ENCODE measurements at regions not wholly inside any gene's neighbourhood (a gene's known extent, or its start where the extent isn't known, plus 50 kb on each side); places are given as distances from the start of the nearest gene placed in this dataset.

- no peak for TF ChIP-seq Cebpa-rat (IDR thresholded peaks at IDR 0.05)
- H3K27me3 ChIP-seq: no peaks in the 10 kb centered on the region
- no peaks in the 10 kb centered on the region for H4K20me1 ChIP-seq
- H3K4me1 ChIP-seq: no peaks in the 10 kb centered on the region
- no peak overlapping the region for H3K9ac ChIP-seq
- H3K4me2 ChIP-seq: no peak overlapping the region
- no peaks in the 10 kb centered on the region for H3K9me3 ChIP-seq
- no peaks in the 10 kb centered on the region for H3K36me3 ChIP-seq
- H3K4me3 ChIP-seq: no peak overlapping the region
- H3K27ac ChIP-seq: no peak overlapping the region
Observed at GRCh38 chr15:93852761-93853160, 378.6 kb upstream of the MCTP2 start.

GRCh38 chr15:93848490-93848889, 382.9 kb upstream of the MCTP2 start:
- H3K9me3 ChIP-seq: no peaks in the 10 kb centered on the region
- H3K9ac ChIP-seq: no peak overlapping the region
- no peak overlapping the region for H3K27ac ChIP-seq
- no peak overlapping the region for H3K4me3 ChIP-seq
- H4K20me1 ChIP-seq: no peaks in the 10 kb centered on the region
- H3K27me3 ChIP-seq: no peaks in the 10 kb centered on the region
- H3K4me1 ChIP-seq: no peaks in the 10 kb centered on the region
- no peaks in the 10 kb centered on the region for H3K36me3 ChIP-seq
- H3K4me2 ChIP-seq: no peak overlapping the region
- TF ChIP-seq Cebpa-rat (IDR thresholded peaks at IDR 0.05): no peak

- no peak overlapping the region for H3K9ac ChIP-seq
- no peaks in the 10 kb centered on the region for H3K27me3 ChIP-seq
- H3K36me3 ChIP-seq: no peaks in the 10 kb centered on the region
- no peak overlapping the region for H3K4me2 ChIP-seq
- no peak overlapping the region for H3K27ac ChIP-seq
- no peaks in the 10 kb centered on the region for H3K9me3 ChIP-seq
- no peaks in the 10 kb centered on the region for H3K4me1 ChIP-seq
- H4K20me1 ChIP-seq: no peaks in the 10 kb centered on the region
- no peak for TF ChIP-seq Cebpa-rat (IDR thresholded peaks at IDR 0.05)
- no peak overlapping the region for H3K4me3 ChIP-seq
Observed at GRCh38 chr15:93848076-93848475, 383.3 kb upstream of the MCTP2 start.

DNA sequence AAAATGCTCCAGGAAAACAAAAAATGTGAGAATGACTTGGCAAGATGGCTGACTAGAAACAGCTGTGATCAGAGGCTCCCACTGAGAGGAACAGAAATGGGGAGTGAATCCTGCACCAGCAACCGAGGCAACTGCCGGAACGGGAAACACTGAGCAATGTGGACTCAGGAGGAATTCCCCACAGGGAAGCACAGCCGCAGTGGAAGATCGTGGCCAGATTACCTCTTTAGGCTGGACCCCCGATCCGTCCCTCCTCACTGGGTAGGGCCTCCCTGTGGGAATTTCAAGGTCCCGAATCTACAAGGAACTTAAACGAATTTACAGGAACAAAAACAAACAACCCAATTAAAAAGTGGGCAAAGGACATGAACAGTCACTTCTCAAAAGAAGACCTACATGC, 385.2 kb upstream of the MCTP2 start:
- TF ChIP-seq Cebpa-rat (IDR thresholded peaks at IDR 0.05): no peak
- Histone ChIP-seq H3K36me3 (no peaks in the 10 kb centered on the region), H3K4me2 (no peak overlapping the region)

DNA sequence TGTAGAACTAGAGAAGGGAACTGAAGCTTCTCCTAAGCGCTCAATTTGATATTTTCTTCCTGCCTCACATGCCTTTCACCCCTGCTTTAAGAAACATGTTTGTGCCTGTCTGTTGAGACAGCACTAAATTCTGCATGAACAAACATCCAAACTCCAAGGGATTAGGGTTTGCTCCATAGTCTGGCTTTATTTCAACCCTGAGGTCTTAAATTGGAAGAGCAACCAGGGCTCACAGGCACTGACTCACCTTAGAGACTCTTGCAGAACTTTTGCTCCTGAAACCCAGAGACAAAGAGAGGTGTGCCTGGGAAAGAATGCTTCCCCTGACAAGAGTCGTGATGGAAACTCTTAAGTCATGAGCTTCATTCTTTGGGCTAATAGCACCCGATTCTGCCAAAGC, 393.9 kb upstream of the MCTP2 start:
- Histone ChIP-seq H3K9ac (no peak overlapping the region), H3K27me3 (no peaks in the 10 kb centered on the region), H3K36me3 (no peaks in the 10 kb centered on the region), H3K4me3 (no peak overlapping the region), H3K27ac (no peak overlapping the region), H4K20me1 (no peaks in the 10 kb centered on the region), H3K4me1 (no peaks in the 10 kb centered on the region), H3K9me3 (no peaks in the 10 kb centered on the region), H3K4me2 (no peak overlapping the region)
- TF ChIP-seq Cebpa-rat (IDR thresholded peaks at IDR 0.05): no peak

More for the DNA sequence above, 385.2 kb upstream of the MCTP2 start:
- H3K27ac ChIP-seq: no peak overlapping the region
- no peaks in the 10 kb centered on the region for H3K9me3 ChIP-seq
- H4K20me1 ChIP-seq: no peaks in the 10 kb centered on the region
- no peaks in the 10 kb centered on the region for H3K4me1 ChIP-seq
- H3K9ac ChIP-seq: no peak overlapping the region
- H3K27me3 ChIP-seq: no peaks in the 10 kb centered on the region
- no peak overlapping the region for H3K4me3 ChIP-seq

GRCh38 chr15:93835344-93835743, 396.0 kb upstream of the MCTP2 start:
- Histone ChIP-seq H3K4me2 (no peak overlapping the region), H4K20me1 (no peaks in the 10 kb centered on the region), H3K4me1 (no peaks in the 10 kb centered on the region), H3K36me3 (no peaks in the 10 kb centered on the region), H3K9me3 (no peaks in the 10 kb centered on the region), H3K9ac (no peak overlapping the region), H3K27ac (no peak overlapping the region), H3K4me3 (no peak overlapping the region), H3K27me3 (no peaks in the 10 kb centered on the region)
- TF ChIP-seq Cebpa-rat (IDR thresholded peaks at IDR 0.05): no peak

- Histone ChIP-seq H4K20me1 (no peaks in the 10 kb centered on the region), H3K27ac (no peak overlapping the region), H3K4me2 (no peak overlapping the region), H3K9me3 (no peaks in the 10 kb centered on the region), H3K9ac (no peak overlapping the region), H3K27me3 (no peaks in the 10 kb centered on the region), H3K36me3 (no peaks in the 10 kb centered on the region), H3K4me3 (no peak overlapping the region), H3K4me1 (no peaks in the 10 kb centered on the region)
- no peak for TF ChIP-seq Cebpa-rat (IDR thresholded peaks at IDR 0.05)
Observed at GRCh38 chr15:93831641-93832040, 399.7 kb upstream of the MCTP2 start.

DNA sequence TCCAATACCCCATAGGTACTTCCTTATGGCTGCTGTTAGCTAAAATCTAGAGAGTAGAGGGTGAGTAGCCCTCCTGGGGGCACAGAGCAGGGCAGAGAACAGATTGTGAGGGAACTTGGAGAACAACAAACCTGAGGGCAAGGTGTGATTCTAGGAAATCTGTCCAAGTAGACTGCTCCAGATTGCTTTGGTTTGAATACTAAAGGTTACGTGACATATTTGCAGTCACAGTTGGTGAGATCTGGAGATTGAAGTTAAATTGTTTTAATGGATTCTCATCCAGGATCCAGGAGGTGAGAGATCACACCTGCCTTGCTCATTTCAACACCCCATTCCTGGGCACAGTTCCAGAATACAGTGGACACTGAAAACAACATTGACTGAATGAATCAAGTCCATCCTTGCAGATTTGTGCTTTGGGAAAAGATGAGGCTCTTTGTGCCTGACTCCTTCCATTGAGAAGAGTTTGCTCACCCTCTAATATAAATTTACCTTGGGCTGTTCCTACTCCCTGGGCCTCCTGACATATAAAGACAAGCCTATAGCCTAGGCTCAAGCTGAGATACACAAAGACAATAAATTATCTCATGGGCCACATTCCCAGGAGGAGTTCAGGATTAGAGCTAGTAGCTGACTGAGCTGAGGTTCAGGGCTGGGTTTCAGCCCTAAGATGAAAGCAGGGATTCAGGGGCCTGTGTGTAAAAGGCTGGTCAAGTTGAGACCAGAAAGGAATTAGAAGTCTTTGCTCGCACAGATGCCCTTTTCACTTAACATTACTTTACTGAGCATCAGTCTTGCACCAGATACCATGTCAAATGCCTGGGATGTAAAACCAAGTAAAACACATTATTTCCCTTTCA, 400.9 kb upstream of the MCTP2 start:
- no peak overlapping the region for H3K4me3 ChIP-seq
- no peak overlapping the region for H3K4me2 ChIP-seq
- H3K27ac ChIP-seq: no peak overlapping the region
- H3K27me3 ChIP-seq: no peaks in the 10 kb centered on the region
- H3K36me3 ChIP-seq: no peaks in the 10 kb centered on the region
- no peaks in the 10 kb centered on the region for H3K4me1 ChIP-seq
- H3K9ac ChIP-seq: no peak overlapping the region
- H4K20me1 ChIP-seq: no peaks in the 10 kb centered on the region
- H3K9me3 ChIP-seq: no peaks in the 10 kb centered on the region
- TF ChIP-seq Cebpa-rat (IDR thresholded peaks at IDR 0.05): no peak

DNA sequence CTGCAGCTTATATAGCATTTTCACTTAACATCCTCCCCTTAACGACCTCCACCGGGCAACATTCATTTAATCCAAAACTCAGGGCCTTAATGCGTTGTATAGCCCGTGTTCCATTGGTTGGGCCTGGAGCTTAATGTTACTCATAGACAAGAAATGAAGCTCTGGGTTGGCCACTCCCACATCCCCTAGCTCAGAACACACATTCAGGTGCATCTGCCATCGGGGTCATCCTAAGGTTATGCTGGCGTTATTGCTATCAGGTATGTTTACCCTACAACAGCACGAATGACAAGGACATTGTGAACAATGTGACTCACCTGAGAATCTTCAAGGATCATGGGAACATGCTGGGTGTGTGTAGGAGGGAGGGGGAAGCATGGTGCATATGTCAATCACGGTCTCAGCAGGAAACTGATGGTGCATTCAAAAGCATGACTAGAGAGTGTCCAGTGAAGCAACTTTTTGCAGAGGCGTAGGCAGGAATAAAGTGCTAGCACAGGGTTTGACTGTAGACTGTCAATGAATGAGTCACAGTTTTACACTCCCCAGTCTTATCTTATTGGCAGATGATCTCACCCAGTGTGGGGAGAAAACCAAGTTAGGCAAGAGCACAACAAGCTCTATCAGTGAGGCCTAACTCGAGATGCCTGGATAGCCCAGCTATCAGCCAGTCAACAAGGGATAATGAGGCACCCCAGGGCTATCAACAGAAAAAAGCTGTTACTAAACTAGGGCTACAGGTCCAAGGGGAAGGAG, 402.1 kb upstream of the MCTP2 start:
- Histone ChIP-seq H3K4me1 (no peaks in the 10 kb centered on the region), H3K9ac (no peak overlapping the region), H3K36me3 (no peaks in the 10 kb centered on the region), H3K27me3 (no peaks in the 10 kb centered on the region), H3K27ac (no peak overlapping the region), H4K20me1 (no peaks in the 10 kb centered on the region), H3K4me2 (no peak overlapping the region), H3K4me3 (no peak overlapping the region), H3K9me3 (no peaks in the 10 kb centered on the region)
- no peak for TF ChIP-seq Cebpa-rat (IDR thresholded peaks at IDR 0.05)

- Histone ChIP-seq H3K27me3 (no peaks in the 10 kb centered on the region), H3K4me2 (no peak overlapping the region), H3K27ac (no peak overlapping the region), H3K4me1 (no peaks in the 10 kb centered on the region), H3K9ac (no peak overlapping the region), H3K9me3 (no peaks in the 10 kb centered on the region), H3K4me3 (no peak overlapping the region), H3K36me3 (no peaks in the 10 kb centered on the region), H4K20me1 (no peaks in the 10 kb centered on the region)
- TF ChIP-seq Cebpa-rat (IDR thresholded peaks at IDR 0.05): no peak
Observed at GRCh38 chr15:93826790-93827189, 404.6 kb upstream of the MCTP2 start.
